Keratinocyte (primary cell): ENCODE measurements at regions not wholly inside any gene's neighbourhood (a gene's known extent, or its start where the extent isn't known, plus 50 kb on each side); places are given as distances from the start of the nearest gene placed in this dataset.

Experiments
- DNase-seq: peaks from one replicate; pipeline ENCODE4 v3.0.0-alpha.2; 2011; ENCODE audit warnings: low read depth, missing footprints, low spot score
- FAIRE-seq: peaks from 2 replicates; lab custom pipeline; 2011; peaks lifted over from hg19 to GRCh38; lab: Jason Lieb, UNC
- H2AFZ ChIP-seq: 2 replicates; pipeline ENCODE4 v1.6.0; 2012; ENCODE audit warnings: low read length, control low read depth, inconsistent platforms; ENCODE audit not compliant: control insufficient read depth
- H3K27ac ChIP-seq: 2 replicates; pipeline ENCODE4 v1.5.1; 2011; ENCODE audit warnings: low read length; ENCODE audit not compliant: control insufficient read depth, insufficient read depth
- H3K27me3 ChIP-seq: 3 replicates; pipeline ENCODE4 v1.6.0; 2011; ENCODE audit warnings: low read length; ENCODE audit not compliant: control insufficient read depth, insufficient read depth; ENCODE audit errors: extremely low read depth
- H3K36me3 ChIP-seq, 2 experiments: 2 replicates in 1 of 2; 3 replicates in 1 of 2; pipeline ENCODE4 v1.5.1; 2011; ENCODE audit warnings: low read length in 2 of 2, mild to moderate bottlenecking in 1 of 2; ENCODE audit not compliant: control insufficient read depth in 2 of 2, insufficient read depth in 2 of 2; ENCODE audit errors: extremely low read depth in 1 of 2
- H3K4me1 ChIP-seq: 3 replicates; pipeline ENCODE4 v1.5.1; 2011; ENCODE audit warnings: low read length; ENCODE audit not compliant: control insufficient read depth, insufficient read depth; ENCODE audit errors: extremely low read depth
- H3K4me2 ChIP-seq: 3 replicates; pipeline ENCODE4 v1.6.0; 2011; ENCODE audit warnings: low read depth, low read length; ENCODE audit not compliant: control insufficient read depth, insufficient read depth; ENCODE audit errors: extremely low read depth
- H3K4me3 ChIP-seq, 3 experiments: fragments of 200-600 bp in 1 of 3; sonication (generic) in 1 of 3; 2 replicates in 2 of 3; 3 replicates in 1 of 3; pipeline ENCODE4 v1.5.1; 2011 to 2016; ENCODE audit warnings: low read length in 3 of 3, mild to moderate bottlenecking in 3 of 3, control low read depth in 2 of 3, inconsistent platforms in 1 of 3, low read depth in 1 of 3, mixed read lengths in 1 of 3, mixed run types in 1 of 3, moderate library complexity in 1 of 3; ENCODE audit not compliant: control insufficient read depth in 2 of 3, insufficient read depth in 2 of 3; ENCODE audit errors: extremely low read depth in 1 of 3
- H3K79me2 ChIP-seq: 2 replicates; pipeline ENCODE4 v1.6.0; 2012; ENCODE audit warnings: low read length; ENCODE audit not compliant: control insufficient read depth, insufficient read depth
- H3K9ac ChIP-seq: 3 replicates; pipeline ENCODE4 v1.6.0; 2011; ENCODE audit warnings: low read length; ENCODE audit not compliant: control insufficient read depth, insufficient read depth; ENCODE audit errors: extremely low read depth
- H3K9me1 ChIP-seq: 3 replicates; pipeline ENCODE4 v1.6.0; 2011; ENCODE audit warnings: low read length; ENCODE audit not compliant: control insufficient read depth, insufficient read depth; ENCODE audit errors: extremely low read depth
- H3K9me3 ChIP-seq: 2 replicates; pipeline ENCODE4 v1.5.1; 2012; ENCODE audit warnings: low read depth, low read length; ENCODE audit not compliant: control insufficient read depth
- H4K20me1 ChIP-seq: 3 replicates; pipeline ENCODE4 v1.6.0; 2011; ENCODE audit warnings: low read length; ENCODE audit not compliant: control insufficient read depth, insufficient read depth; ENCODE audit errors: extremely low read depth
- CTCF ChIP-seq, 3 experiments: IDR thresholded peaks in 1 of 3; conservative IDR thresholded peaks in 1 of 3; optimal IDR thresholded peaks in 1 of 3; 2 replicates in 2 of 3; 3 replicates in 1 of 3; pipeline versions ENCODE3 to v1.5.1; 2011; ENCODE audit warnings: low read length in 3 of 3, mild to moderate bottlenecking in 3 of 3, moderate library complexity in 2 of 3, control low read depth in 1 of 3, inconsistent platforms in 1 of 3; ENCODE audit not compliant: insufficient read depth in 2 of 3; ENCODE audit errors: extremely low read depth in 1 of 3
- EZH2 ChIP-seq: IDR thresholded peaks from one replicate; pipeline ENCODE4 v1.6.1; 2012; ENCODE audit warnings: inconsistent platforms, mild to moderate bottlenecking, low read length, moderate library complexity
- dilution Hi-C: fragments of 300-500 bp; cut with MboI; formaldehyde crosslinking; loops from one replicate; pipeline ENCODE4 v1.7.0; 2020; ENCODE audit warnings: low sequenced_read_pairs; ENCODE audit not compliant: extremely low pct_ligation_motif_present

- H3K27ac ChIP-seq: no peak overlapping the region
- no peaks in the 10 kb centered on the region for H3K36me3 ChIP-seq
- no peak overlapping the region for H3K4me2 ChIP-seq
- H3K4me3 ChIP-seq: no peak overlapping the region
- H3K9me3 ChIP-seq: no peaks in the 10 kb centered on the region
- H3K4me1 ChIP-seq: no peaks in the 10 kb centered on the region
- DNase-seq (no peak), FAIRE-seq (no peak)
- H3K79me2 ChIP-seq: no peaks in the 10 kb centered on the region
- dilution Hi-C loops: no loop called here
- no peak for TF ChIP-seq EZH2
- no peak for TF ChIP-seq CTCF (optimal IDR thresholded peaks at IDR 0.05 in 1 of 3, IDR thresholded peaks at IDR 0.05 in 1 of 3, conservative IDR thresholded peaks at IDR 0.05 in 1 of 3; ENCODE audit: extremely low read depth in 1 of 3, insufficient read depth in 2 of 3, low read length in 3 of 3)
- H3K9ac ChIP-seq: no peak overlapping the region
- H4K20me1 ChIP-seq: no peaks in the 10 kb centered on the region
- no peak overlapping the region for H2AFZ ChIP-seq
- no peaks in the 10 kb centered on the region for H3K9me1 ChIP-seq
- H3K27me3 ChIP-seq: peaks cover 3% of the 10 kb centered on the region
These were observed 190.4 kb downstream of the RHOU start for GRCh38 chr1:228925691-228926090.

- dilution Hi-C loops: no loop called here
- Histone ChIP-seq H3K4me1 (no peaks in the 10 kb centered on the region), H3K36me3 (no peaks in the 10 kb centered on the region), H3K4me3 (no peak overlapping the region), H3K9me1 (no peaks in the 10 kb centered on the region), H3K27ac (no peak overlapping the region), H2AFZ (no peak overlapping the region), H3K27me3 (peaks cover 9% of the 10 kb centered on the region), H3K79me2 (no peaks in the 10 kb centered on the region), H4K20me1 (no peaks in the 10 kb centered on the region), H3K4me2 (no peak overlapping the region), H3K9ac (no peak overlapping the region), H3K9me3 (no peaks in the 10 kb centered on the region)
- FAIRE-seq: no peak
- no peak for TF ChIP-seq EZH2
- no peak for TF ChIP-seq CTCF (optimal IDR thresholded peaks at IDR 0.05 in 1 of 3, IDR thresholded peaks at IDR 0.05 in 1 of 3, conservative IDR thresholded peaks at IDR 0.05 in 1 of 3; ENCODE audit: extremely low read depth in 1 of 3, insufficient read depth in 2 of 3, low read length in 3 of 3)
- no peak for DNase-seq
These were observed 192.1 kb downstream of the RHOU start for GRCh38 chr1:228927421-228927820.
